Breast epithelium (tissue), 4 donors: ENCODE measurements at regions not wholly inside any gene's neighbourhood (a gene's known extent, or its start where the extent isn't known, plus 50 kb on each side); places are given as distances from the start of the nearest gene placed in this dataset.

ENCODE experiments used
- DNase-seq, 2 donors: peaks; one replicate each; pipeline ENCODE4 v3.0.0-alpha.2; 2019; ENCODE audit warnings: low spot score in 2 of 2
- H3K27ac ChIP-seq, 2 donors: fragments of 200-600 bp; sonication (generic) in 1 of 2; one replicate each; pipeline ENCODE4 v1.5.1; 2016 to 2019; ENCODE audit warnings: mild to moderate bottlenecking in 1 of 2
- H3K27me3 ChIP-seq, 2 donors: fragments of 200-600 bp; sonication (generic) in 1 of 2; one replicate each; pipeline versions ENCODE4 v1.5.1 to v1.6.0; 2017 to 2019; ENCODE audit warnings: control low read depth in 1 of 2, mild to moderate bottlenecking in 1 of 2
- H3K36me3 ChIP-seq: fragments of 200-600 bp; one replicate; pipeline ENCODE4 v1.5.1; 2019
- H3K4me1 ChIP-seq, 2 donors: fragments of 200-600 bp; sonication (generic); one replicate each; pipeline ENCODE4 v1.5.1; 2016 to 2019; ENCODE audit warnings: control low read depth in 1 of 2
- H3K4me3 ChIP-seq, 3 donors: fragments of 200-600 bp; sonication (generic); 1 replicate in 2 of 3; 2 replicates in 1 of 3; pipeline ENCODE4 v1.5.1; 2016 to 2019; ENCODE audit warnings: mild to moderate bottlenecking in 3 of 3, moderate library complexity in 2 of 3
- H3K9me3 ChIP-seq, 2 donors: fragments of 200-600 bp; sonication (generic) in 1 of 2; one replicate each; pipeline ENCODE4 v1.5.1; 2016 to 2019; ENCODE audit warnings: control low read depth in 1 of 2
- CTCF ChIP-seq, 3 donors: fragments of 450-650 bp; IDR thresholded peaks; one replicate each; pipeline ENCODE4 v1.5.1; 2016 to 2017; ENCODE audit warnings: antibody characterized with exemption in 3 of 3, mild to moderate bottlenecking in 3 of 3, moderate library complexity in 3 of 3
- POLR2A ChIP-seq: fragments of 450-650 bp; IDR thresholded peaks from one replicate; pipeline ENCODE4 v1.6.1; 2016; ENCODE audit warnings: antibody characterized with exemption, mild to moderate bottlenecking, moderate library complexity
- POLR2AphosphoS5 ChIP-seq, 3 donors: sonication (generic); formaldehyde crosslinking; IDR thresholded peaks; one replicate each; pipeline ENCODE4 v1.6.1; 2017; ENCODE audit warnings: antibody characterized with exemption in 3 of 3
- intact Hi-C: fragments of 100-400 bp; cut with DNase I; formaldehyde crosslinking; loops from one replicate; pipeline ENCODE4 v1.15.1; 2023; ENCODE audit warnings: low total_unique reads

DNA sequence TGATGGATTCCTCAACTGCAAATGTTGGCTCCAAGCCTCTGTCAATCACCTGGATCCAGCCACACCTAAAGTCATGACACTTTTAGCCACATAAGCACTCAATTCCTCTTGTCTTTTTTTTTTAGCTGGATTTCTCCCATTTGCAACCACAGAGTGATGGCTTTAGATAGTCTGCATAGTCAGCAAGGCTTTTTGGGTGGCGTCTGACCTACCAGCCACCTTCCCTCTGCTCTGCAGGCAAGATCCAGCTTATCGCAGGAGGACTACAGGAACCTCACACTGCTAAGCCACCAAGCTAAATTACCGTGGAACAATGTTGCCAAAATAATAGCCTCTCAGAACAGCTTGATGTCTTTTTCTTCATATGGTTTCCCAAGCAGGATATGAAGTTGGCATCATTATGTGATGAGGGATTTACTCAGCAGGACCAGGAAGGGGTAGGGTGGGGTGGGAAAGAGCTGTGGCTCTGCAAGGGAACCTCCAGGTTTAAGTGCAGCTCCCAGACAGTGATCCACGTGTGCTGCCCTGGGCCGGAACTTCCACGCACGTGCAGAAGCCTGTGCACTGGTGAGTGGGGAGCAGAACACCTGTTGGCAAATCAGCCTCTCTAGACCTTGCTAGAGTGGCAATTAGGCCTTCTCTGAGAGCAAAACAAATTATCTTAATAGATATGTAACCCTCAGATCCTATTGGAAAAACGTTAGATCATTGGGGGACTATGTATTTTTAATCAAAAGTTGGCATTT lies 170.6 kb upstream of the NCK2 start:
- H3K9me3 ChIP-seq = no peaks in the 10 kb centered on the region
- intact Hi-C loops = no loop called here
- peaks cover 0 to 3% of the 10 kb centered on the region in 2 donors for H3K4me1 ChIP-seq
- peak overlapping the region in 1 of 2 donors; percentile 6 for H3K27ac ChIP-seq
- no peak overlapping the region for H3K4me3 ChIP-seq
- H3K36me3 ChIP-seq = no peaks in the 10 kb centered on the region
- H3K27me3 ChIP-seq = no peaks in the 10 kb centered on the region
- TF ChIP-seq CTCF (IDR thresholded peaks at IDR 0.05) (no peak), POLR2AphosphoS5 (IDR thresholded peaks at IDR 0.05) (no peak), POLR2A (no peak)
- no peak for DNase-seq

GRCh38 chr2:105573490-105573889 lies 171.2 kb upstream of the NCK2 start:
- Histone ChIP-seq H3K36me3 (no peaks in the 10 kb centered on the region), H3K4me3 (peak overlapping the region in 1 of 3 donors; percentile 3), H3K9me3 (no peaks in the 10 kb centered on the region), H3K4me1 (peaks cover 0 to 3% of the 10 kb centered on the region in 2 donors), H3K27me3 (no peaks in the 10 kb centered on the region), H3K27ac (peak overlapping the region in 1 of 2 donors; percentile 6)
- intact Hi-C loops = no loop called here
- TF ChIP-seq POLR2AphosphoS5 (IDR thresholded peaks at IDR 0.05) (no peak), POLR2A (no peak)
- no peak for DNase-seq

GRCh38 chr2:105571445-105571987 lies 172.7 kb upstream of the FHL2 start:
- H3K27ac ChIP-seq = peak overlapping the region in 1 of 2 donors; percentile 58
- H3K36me3 ChIP-seq = no peaks in the 10 kb centered on the region
- no peaks in the 10 kb centered on the region for H3K9me3 ChIP-seq
- no peaks in the 10 kb centered on the region for H3K4me1 ChIP-seq
- no peak for TF ChIP-seq CTCF (IDR thresholded peaks at IDR 0.05)
- no peak for TF ChIP-seq POLR2AphosphoS5 (IDR thresholded peaks at IDR 0.05)
- DNase-seq = no peak
- H3K4me3 ChIP-seq = no peak overlapping the region
- no peaks in the 10 kb centered on the region for H3K27me3 ChIP-seq
- intact Hi-C loops = no loop called here

- no peaks in the 10 kb centered on the region for H3K27me3 ChIP-seq
- intact Hi-C loops = no loop called here
These were observed 171.9 kb upstream of the FHL2 start for GRCh38 chr2:105570757-105571156.

DNA sequence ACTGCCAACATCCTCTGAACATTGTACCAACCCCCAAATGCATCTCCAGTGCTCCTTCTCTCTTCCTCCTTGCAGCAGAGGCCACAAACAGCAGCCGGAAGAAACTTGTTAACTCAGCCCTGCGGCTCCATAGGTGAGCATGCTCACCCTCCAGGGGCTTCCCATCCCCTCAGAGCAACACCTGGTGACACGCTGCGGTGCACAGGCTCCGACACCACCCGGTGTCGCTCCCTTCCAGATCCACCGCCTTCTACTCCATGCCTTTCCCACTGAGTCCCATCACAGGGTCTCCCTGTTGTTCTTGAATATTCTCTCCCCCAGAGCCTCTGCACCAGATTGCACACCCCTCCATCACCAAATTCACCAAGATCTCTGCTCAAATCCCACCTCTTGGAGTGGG lies 171.5 kb upstream of the FHL2 start:
- Histone ChIP-seq H3K4me1 (no peaks in the 10 kb centered on the region), H3K36me3 (no peaks in the 10 kb centered on the region), H3K27me3 (no peaks in the 10 kb centered on the region), H3K4me3 (no peak overlapping the region), H3K9me3 (no peaks in the 10 kb centered on the region), H3K27ac (no peak overlapping the region)
- no peak for TF ChIP-seq CTCF (IDR thresholded peaks at IDR 0.05)
- no peak for TF ChIP-seq POLR2A
- TF ChIP-seq POLR2AphosphoS5 (IDR thresholded peaks at IDR 0.05) = no peak
- intact Hi-C loops = no loop called here
- no peak for DNase-seq

More at GRCh38 chr2:105570757-105571156, 171.9 kb upstream of the FHL2 start:
- no peak for DNase-seq
- no peak overlapping the region for H3K4me3 ChIP-seq
- no peaks in the 10 kb centered on the region for H3K4me1 ChIP-seq
- TF ChIP-seq POLR2AphosphoS5 (IDR thresholded peaks at IDR 0.05) (no peak), CTCF (IDR thresholded peaks at IDR 0.05) (no peak), POLR2A (no peak)
- H3K36me3 ChIP-seq = no peaks in the 10 kb centered on the region
- no peak overlapping the region for H3K27ac ChIP-seq
- H3K9me3 ChIP-seq = no peaks in the 10 kb centered on the region
